Parathyroid adenoma (tissue), 2 donors: ENCODE measurements at regions not wholly inside any gene's neighbourhood (a gene's known extent, or its start where the extent isn't known, plus 50 kb on each side); places are given as distances from the start of the nearest gene placed in this dataset.

Source experiments
- H2AFZ ChIP-seq: fragments of 300-600 bp; sonication (generic); one replicate; pipeline ENCODE4 v1.7.0; 2017; ENCODE audit warnings: antibody characterized with exemption, mild to moderate bottlenecking
- H3K27ac ChIP-seq: fragments of 300-600 bp; sonication (generic); one replicate; pipeline ENCODE4 v1.7.0; 2017
- H3K27me3 ChIP-seq: fragments of 300-600 bp; sonication (generic); one replicate; pipeline ENCODE4 v1.7.0; 2017; ENCODE audit warnings: low read length; ENCODE audit not compliant: control insufficient read depth, insufficient read depth
- H3K36me3 ChIP-seq: fragments of 300-600 bp; sonication (generic); one replicate; pipeline ENCODE4 v1.7.0; 2017; ENCODE audit warnings: low read length; ENCODE audit not compliant: control insufficient read depth, insufficient read depth
- H3K4me1 ChIP-seq: fragments of 300-600 bp; sonication (generic); one replicate; pipeline ENCODE4 v1.7.0; 2017; ENCODE audit warnings: control low read depth
- H3K4me2 ChIP-seq: fragments of 300-600 bp; sonication (generic); one replicate; pipeline ENCODE4 v1.7.0; 2017; ENCODE audit warnings: low read length
- H3K4me3 ChIP-seq: fragments of 300-600 bp; sonication (generic); one replicate; pipeline ENCODE4 v1.7.0; 2017; ENCODE audit warnings: low read depth, low read length
- H3K79me2 ChIP-seq: fragments of 300-600 bp; sonication (generic); one replicate; pipeline ENCODE4 v1.7.0; 2017; ENCODE audit warnings: control low read depth
- H3K9ac ChIP-seq: fragments of 300-600 bp; sonication (generic); one replicate; pipeline ENCODE4 v1.7.0; 2017; ENCODE audit warnings: mild to moderate bottlenecking
- H3K9me3 ChIP-seq: fragments of 300-600 bp; sonication (generic); one replicate; pipeline ENCODE4 v1.7.0; 2017; ENCODE audit warnings: low read length; ENCODE audit not compliant: control insufficient read depth
- CTCF ChIP-seq: fragments of 300-600 bp; sonication (generic); IDR thresholded peaks from one replicate; pipeline ENCODE4 v1.7.0; 2017; ENCODE audit warnings: antibody characterized with exemption, mild to moderate bottlenecking
- donor health status: primary hyperparathyroidism.

DNA sequence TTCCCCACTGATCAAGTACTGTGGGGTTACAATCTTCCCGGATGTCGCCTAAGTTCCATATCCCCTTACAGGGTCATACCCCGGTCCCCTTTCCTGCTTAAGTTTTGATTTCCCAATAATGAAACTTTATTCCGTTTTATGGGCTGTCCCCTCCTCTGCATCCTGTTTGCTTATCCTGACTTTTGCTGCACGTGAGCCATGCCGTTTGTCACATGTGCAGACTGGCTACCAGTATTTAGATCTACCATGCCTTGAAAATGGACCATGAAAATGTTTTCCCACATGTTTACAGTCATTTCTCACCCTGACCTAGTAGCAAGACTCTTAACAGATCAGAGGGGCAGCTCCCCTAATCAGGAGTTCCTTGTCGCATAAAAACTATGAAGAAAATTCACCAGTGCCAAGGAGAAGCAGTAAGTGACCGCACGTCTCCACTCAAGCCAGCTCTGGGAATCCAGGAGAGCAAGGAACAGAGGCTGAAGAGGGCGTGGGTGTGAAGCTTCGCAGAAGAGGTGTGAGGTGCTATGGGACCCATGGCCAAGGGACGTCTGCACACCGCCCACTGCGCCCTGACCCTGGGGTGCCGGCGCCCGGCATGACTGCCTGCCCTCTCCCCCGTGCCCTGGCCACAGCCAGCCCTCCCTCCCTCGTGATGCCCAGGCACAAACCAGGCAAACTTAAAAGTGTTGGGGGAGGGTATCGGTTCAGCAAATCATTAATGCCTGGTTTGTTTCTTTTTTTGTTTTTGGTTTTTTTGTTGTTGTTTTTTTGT is 440.8 kb upstream of the SALL3 start:
- H3K27me3 ChIP-seq = no peaks in the 10 kb centered on the region
- TF ChIP-seq CTCF = no peak
- H3K79me2 ChIP-seq = no peaks in the 10 kb centered on the region
- H3K4me1 ChIP-seq = no peaks in the 10 kb centered on the region
- H3K9me3 ChIP-seq = no peaks in the 10 kb centered on the region
- no peaks in the 10 kb centered on the region for H3K36me3 ChIP-seq
- H3K4me2 ChIP-seq = no peak overlapping the region
- no peak overlapping the region for H2AFZ ChIP-seq
- H3K4me3 ChIP-seq = no peak overlapping the region
- H3K9ac ChIP-seq = no peak overlapping the region
- no peak overlapping the region for H3K27ac ChIP-seq

DNA sequence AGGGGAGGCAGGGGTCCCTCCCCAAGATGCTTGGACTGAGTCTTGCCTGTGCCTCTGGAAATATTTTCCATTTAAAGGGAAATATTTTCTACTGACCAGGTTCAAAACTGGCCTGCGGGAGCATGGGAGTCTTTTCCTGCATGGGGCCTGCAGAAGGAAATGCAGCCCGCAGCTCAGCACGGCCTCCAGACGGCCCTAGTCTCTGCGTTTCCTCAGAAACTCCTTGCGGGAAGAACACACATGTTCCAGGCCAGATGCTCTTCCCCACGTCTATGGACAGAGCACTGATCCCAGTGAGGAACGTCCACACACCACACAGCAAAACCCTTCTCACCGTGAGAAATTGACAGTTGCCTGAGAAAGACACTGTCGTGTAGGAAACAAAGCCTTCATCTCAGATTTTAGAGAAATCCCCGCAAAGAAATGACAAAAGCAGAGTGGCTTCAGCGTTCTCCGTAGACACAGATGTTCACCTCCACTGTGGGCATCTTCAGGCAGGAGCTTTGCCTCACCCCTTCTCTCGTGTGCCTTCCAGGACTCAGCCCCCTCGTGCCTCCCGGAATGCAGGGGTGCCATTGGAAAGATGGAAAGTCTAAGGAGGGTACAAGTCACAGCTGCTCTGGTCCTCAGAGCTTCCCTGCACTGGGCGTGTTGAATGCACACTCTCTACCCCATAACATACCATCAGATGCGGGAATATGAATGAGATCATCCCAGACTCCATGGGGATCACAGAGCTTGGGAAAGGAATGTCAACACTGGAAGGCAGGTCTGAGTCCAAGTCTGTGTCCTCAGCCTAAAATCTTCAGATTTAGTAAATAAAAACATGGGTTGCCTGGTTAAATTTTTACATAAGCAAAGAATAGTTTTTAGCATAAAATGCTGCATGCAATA is 438.7 kb upstream of the SALL3 start:
- no peaks in the 10 kb centered on the region for H3K4me1 ChIP-seq
- no peak overlapping the region for H3K27ac ChIP-seq
- H3K36me3 ChIP-seq = no peaks in the 10 kb centered on the region
- no peak overlapping the region for H3K4me2 ChIP-seq
- no peak overlapping the region for H2AFZ ChIP-seq
- no peaks in the 10 kb centered on the region for H3K79me2 ChIP-seq
- H3K4me3 ChIP-seq = no peak overlapping the region
- no peaks in the 10 kb centered on the region for H3K27me3 ChIP-seq
- no peaks in the 10 kb centered on the region for H3K9me3 ChIP-seq
- TF ChIP-seq CTCF = no peak
- H3K9ac ChIP-seq = no peak overlapping the region

DNA sequence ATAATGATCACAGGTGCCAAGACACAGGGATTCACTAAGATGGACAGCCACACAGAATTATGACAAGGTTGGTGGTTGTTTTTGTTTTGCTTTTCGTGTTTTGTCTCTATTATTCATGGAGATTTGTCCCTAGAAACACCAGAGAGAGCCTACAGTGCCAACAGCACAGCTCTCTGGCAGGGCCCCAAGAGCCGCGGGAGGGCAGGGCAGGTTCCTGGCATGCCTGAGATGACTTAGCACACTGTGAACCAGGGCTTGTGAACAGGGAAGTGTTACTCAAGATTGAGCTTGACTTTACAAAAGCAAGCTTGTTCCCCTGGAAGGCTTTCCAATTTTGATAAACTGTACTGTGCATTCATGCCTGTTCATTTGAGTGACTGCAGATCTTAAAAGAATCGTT is 437.4 kb upstream of the SALL3 start:
- Histone ChIP-seq H3K9me3 (no peaks in the 10 kb centered on the region), H3K4me2 (no peak overlapping the region), H3K27ac (no peak overlapping the region), H2AFZ (no peak overlapping the region), H3K9ac (no peak overlapping the region), H3K4me3 (no peak overlapping the region), H3K36me3 (no peaks in the 10 kb centered on the region), H3K79me2 (no peaks in the 10 kb centered on the region), H3K4me1 (no peaks in the 10 kb centered on the region), H3K27me3 (no peaks in the 10 kb centered on the region)
- TF ChIP-seq CTCF = no peak

DNA sequence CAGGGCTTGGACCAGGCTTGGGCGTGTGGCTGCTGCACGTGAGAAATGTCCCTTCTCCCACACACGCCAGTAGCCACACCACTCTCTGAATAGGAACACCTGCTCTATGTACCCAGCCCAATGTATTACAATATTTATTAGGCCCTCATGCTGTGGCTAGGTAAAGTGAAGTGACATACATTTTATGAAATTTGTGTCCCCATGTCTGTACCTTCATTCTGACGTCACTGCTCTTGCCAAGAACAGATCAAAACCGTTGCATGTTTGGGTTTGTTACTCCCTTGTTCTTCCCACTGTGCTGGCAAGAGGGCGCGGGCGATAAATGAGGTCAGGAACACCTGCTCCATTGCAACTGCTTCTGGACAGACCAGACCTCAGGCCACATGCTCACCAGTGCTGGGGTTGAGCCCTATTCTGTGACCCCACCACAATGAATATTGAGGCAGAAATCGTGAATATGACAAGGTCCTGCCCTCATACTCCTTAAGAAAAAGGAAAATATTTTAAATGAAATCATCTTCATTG is 436.4 kb upstream of the SALL3 start:
- no peaks in the 10 kb centered on the region for H3K79me2 ChIP-seq
- H3K4me1 ChIP-seq = no peaks in the 10 kb centered on the region
- no peak overlapping the region for H3K9ac ChIP-seq
- no peaks in the 10 kb centered on the region for H3K36me3 ChIP-seq
- no peaks in the 10 kb centered on the region for H3K27me3 ChIP-seq
- H3K27ac ChIP-seq = no peak overlapping the region
- H2AFZ ChIP-seq = no peak overlapping the region
- no peaks in the 10 kb centered on the region for H3K9me3 ChIP-seq
- H3K4me2 ChIP-seq = no peak overlapping the region
- no peak overlapping the region for H3K4me3 ChIP-seq
- no peak for TF ChIP-seq CTCF
